ENCODE measurements at regions not wholly inside any gene's neighbourhood (a gene's known extent, or its start where the extent isn't known, plus 50 kb on each side); places are given as distances from the start of the nearest gene placed in this dataset.

GRCh38 chr7:155944901-155945300 is 132.6 kb upstream of the SHH start:
- Histone ChIP-seq H3K27ac (ENCODE audit: low read length) (no peak overlapping the region), H3K27me3 (ENCODE audit: control insufficient read depth, insufficient read depth, low read length) (no peaks in the 10 kb centered on the region), H3K36me3 (ENCODE audit: control insufficient read depth, insufficient read depth, low read length) (no peaks in the 10 kb centered on the region), H3K4me1 (ENCODE audit: control insufficient read depth, insufficient read depth, low read length) (no peaks in the 10 kb centered on the region; the same call in 1 of the 2 replicates), H3K9me3 (ENCODE audit: control insufficient read depth, insufficient read depth, low read depth, low read length) (no peaks in the 10 kb centered on the region), H3K4me3 (ENCODE audit: low read depth in 2 of 2, low read length in 2 of 2) (no peak overlapping the region)
- DNase-seq (ENCODE audit: low read depth, low spot score) (no peak), ATAC-seq (no peak)
- CTCF ChIA-PET = no interaction called here
- in situ Hi-C loops (cut with HindIII; ENCODE audit: low pct_unique_long_range_greater_than_20kb, low sequenced_read_pairs) (no loop called here), intact Hi-C loops (cut with micrococcal nuclease; ENCODE audit: unreplicated experiment) (no loop called here)
- BruUV-seq (replicated peaks) = no TSS peak
- POLR2A ChIA-PET = no interaction called here
- TF ChIP-seq POLR2AphosphoS5 (IDR thresholded peaks at IDR 0.05; ENCODE audit: low read depth, low read length) (no peak), SIN3A (IDR thresholded peaks at IDR 0.05; ENCODE audit: borderline replicate concordance, insufficient read depth, low read depth, low read length) (no peak), CTCF (IDR thresholded peaks at IDR 0.05) (no peak), TCF7L2 (IDR thresholded peaks at IDR 0.05; ENCODE audit: low read depth, low read length) (no peak)
- TF ChIP-seq, protein P1, sequence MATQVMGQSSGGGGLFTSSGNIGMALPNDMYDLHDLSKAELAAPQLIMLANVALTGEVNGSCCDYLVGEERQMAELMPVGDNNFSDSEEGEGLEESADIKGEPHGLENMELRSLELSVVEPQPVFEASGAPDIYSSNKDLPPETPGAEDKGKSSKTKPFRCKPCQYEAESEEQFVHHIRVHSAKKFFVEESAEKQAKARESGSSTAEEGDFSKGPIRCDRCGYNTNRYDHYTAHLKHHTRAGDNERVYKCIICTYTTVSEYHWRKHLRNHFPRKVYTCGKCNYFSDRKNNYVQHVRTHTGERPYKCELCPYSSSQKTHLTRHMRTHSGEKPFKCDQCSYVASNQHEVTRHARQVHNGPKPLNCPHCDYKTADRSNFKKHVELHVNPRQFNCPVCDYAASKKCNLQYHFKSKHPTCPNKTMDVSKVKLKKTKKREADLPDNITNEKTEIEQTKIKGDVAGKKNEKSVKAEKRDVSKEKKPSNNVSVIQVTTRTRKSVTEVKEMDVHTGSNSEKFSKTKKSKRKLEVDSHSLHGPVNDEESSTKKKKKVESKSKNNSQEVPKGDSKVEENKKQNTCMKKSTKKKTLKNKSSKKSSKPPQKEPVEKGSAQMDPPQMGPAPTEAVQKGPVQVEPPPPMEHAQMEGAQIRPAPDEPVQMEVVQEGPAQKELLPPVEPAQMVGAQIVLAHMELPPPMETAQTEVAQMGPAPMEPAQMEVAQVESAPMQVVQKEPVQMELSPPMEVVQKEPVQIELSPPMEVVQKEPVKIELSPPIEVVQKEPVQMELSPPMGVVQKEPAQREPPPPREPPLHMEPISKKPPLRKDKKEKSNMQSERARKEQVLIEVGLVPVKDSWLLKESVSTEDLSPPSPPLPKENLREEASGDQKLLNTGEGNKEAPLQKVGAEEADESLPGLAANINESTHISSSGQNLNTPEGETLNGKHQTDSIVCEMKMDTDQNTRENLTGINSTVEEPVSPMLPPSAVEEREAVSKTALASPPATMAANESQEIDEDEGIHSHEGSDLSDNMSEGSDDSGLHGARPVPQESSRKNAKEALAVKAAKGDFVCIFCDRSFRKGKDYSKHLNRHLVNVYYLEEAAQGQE (IDR thresholded peaks at IDR 0.05; ENCODE audit: insufficient read depth in 1 of 2, low read depth in 2 of 2, low read length in 1 of 2) = no peak

- no peak for TF ChIP-seq TCF7L2 (IDR thresholded peaks at IDR 0.05; ENCODE audit: low read depth, low read length)
- TF ChIP-seq, protein P1 (IDR thresholded peaks at IDR 0.05; ENCODE audit: insufficient read depth in 1 of 2, low read depth in 2 of 2, low read length in 1 of 2) = no peak
- TF ChIP-seq POLR2AphosphoS5 (IDR thresholded peaks at IDR 0.05; ENCODE audit: low read depth, low read length) = no peak
- TF ChIP-seq CTCF (IDR thresholded peaks at IDR 0.05) = no peak
- TF ChIP-seq SIN3A (IDR thresholded peaks at IDR 0.05; ENCODE audit: borderline replicate concordance, insufficient read depth, low read depth, low read length) = no peak
- no TSS peak for BruUV-seq (replicated peaks)
- DNase-seq (ENCODE audit: low read depth, low spot score) (no peak), ATAC-seq (no peak)
- H3K27me3 ChIP-seq (ENCODE audit: control insufficient read depth, insufficient read depth, low read length) = no peaks in the 10 kb centered on the region
- H3K4me1 ChIP-seq (ENCODE audit: control insufficient read depth, insufficient read depth, low read length) = no peaks in the 10 kb centered on the region; the same call in 1 of the 2 replicates
- CTCF ChIA-PET = no interaction called here
- peak overlapping the region; percentile 21; the same call in 1 of the 2 replicates for H3K27ac ChIP-seq (ENCODE audit: low read length)
- POLR2A ChIA-PET = no interaction called here
- in situ Hi-C loops (cut with HindIII; ENCODE audit: low pct_unique_long_range_greater_than_20kb, low sequenced_read_pairs) (no loop called here), intact Hi-C loops (cut with micrococcal nuclease; ENCODE audit: unreplicated experiment) (no loop called here)
- no peaks in the 10 kb centered on the region for H3K36me3 ChIP-seq (ENCODE audit: control insufficient read depth, insufficient read depth, low read length)
- H3K4me3 ChIP-seq (ENCODE audit: low read depth in 2 of 2, low read length in 2 of 2) = no peak overlapping the region
- no peaks in the 10 kb centered on the region; the same call in 1 of the 2 replicates for H3K9me3 ChIP-seq (ENCODE audit: control insufficient read depth, insufficient read depth, low read depth, low read length)
These were observed 131.1 kb upstream of the SHH start for GRCh38 chr7:155943251-155943899.

Data from Panc1 (cell line).